ENCODE measurements at regions not wholly inside any gene's neighbourhood (a gene's known extent, or its start where the extent isn't known, plus 50 kb on each side); places are given as distances from the start of the nearest gene placed in this dataset.

DNA sequence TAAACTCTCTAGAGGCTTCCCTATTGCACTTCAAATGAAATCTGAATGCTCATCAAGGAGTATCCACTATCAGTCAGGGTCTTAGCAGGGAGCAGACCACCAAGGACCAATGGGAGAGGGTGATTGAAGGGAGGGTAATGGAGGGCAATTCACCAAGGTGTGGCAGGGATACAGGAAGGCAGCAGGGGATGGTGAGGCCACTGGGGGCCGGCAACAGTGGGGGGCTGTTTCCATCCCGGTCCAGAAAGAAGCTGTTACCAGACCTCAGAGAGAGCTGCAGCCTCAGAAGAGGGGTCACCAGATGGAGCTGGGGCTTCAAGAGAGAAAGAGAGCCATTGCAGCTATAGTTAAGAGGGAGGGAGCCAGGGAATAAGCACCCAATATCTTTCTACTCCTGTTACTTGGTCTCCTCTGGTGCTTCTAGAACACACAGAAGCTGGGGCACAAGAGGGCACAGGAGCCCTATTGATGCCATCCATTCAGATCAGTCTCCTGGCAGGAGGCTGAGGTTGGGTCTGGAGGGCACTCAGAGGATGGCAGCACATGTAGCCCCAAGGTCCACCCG, 417.6 kb downstream of the PTPRU start:
- TF ChIP-seq ZNF274 (IDR thresholded peaks at IDR 0.05; ENCODE audit: low read depth, low read length) (no peak), YY1 (IDR thresholded peaks at IDR 0.05; ENCODE audit: insufficient read depth, insufficient read length) (no peak), SUZ12 (IDR thresholded peaks at IDR 0.05; ENCODE audit: extremely low read depth, insufficient read depth, insufficient read length) (no peak)

Data from NT2/D1 (cell line).